Erythroblast (primary cell): ENCODE measurements at regions not wholly inside any gene's neighbourhood (a gene's known extent, or its start where the extent isn't known, plus 50 kb on each side); places are given as distances from the start of the nearest gene placed in this dataset.

Experiments used
- GATA1 ChIP-seq: IDR thresholded peaks from 2 replicates; pipeline ENCODE4 v1.6.1; 2011; ENCODE audit warnings: low read depth, mild to moderate bottlenecking, control low read depth, low read length, moderate library complexity
- POLR2A ChIP-seq: IDR thresholded peaks from 2 replicates; pipeline ENCODE4 v1.6.1; 2011; ENCODE audit warnings: mild to moderate bottlenecking, low read length

GRCh38 chr10:33799281-33799943 is 464.9 kb upstream of the NRP1 start:
- TF ChIP-seq POLR2A (no peak), GATA1 (no peak)
